Keratinocyte (primary cell): ENCODE measurements at regions not wholly inside any gene's neighbourhood (a gene's known extent, or its start where the extent isn't known, plus 50 kb on each side); places are given as distances from the start of the nearest gene placed in this dataset.

ENCODE experiments used
- DNase-seq: peaks from one replicate; pipeline ENCODE4 v3.0.0-alpha.2; 2011; ENCODE audit warnings: low read depth, missing footprints, low spot score
- FAIRE-seq: peaks from 2 replicates; lab custom pipeline; 2011; peaks lifted over from hg19 to GRCh38; lab: Jason Lieb, UNC
- H2AFZ ChIP-seq: 2 replicates; pipeline ENCODE4 v1.6.0; 2012; ENCODE audit warnings: low read length, control low read depth, inconsistent platforms; ENCODE audit not compliant: control insufficient read depth
- H3K27ac ChIP-seq: 2 replicates; pipeline ENCODE4 v1.5.1; 2011; ENCODE audit warnings: low read length; ENCODE audit not compliant: control insufficient read depth, insufficient read depth
- H3K27me3 ChIP-seq: 3 replicates; pipeline ENCODE4 v1.6.0; 2011; ENCODE audit warnings: low read length; ENCODE audit not compliant: control insufficient read depth, insufficient read depth; ENCODE audit errors: extremely low read depth
- H3K36me3 ChIP-seq, 2 experiments: 2 replicates in 1 of 2; 3 replicates in 1 of 2; pipeline ENCODE4 v1.5.1; 2011; ENCODE audit warnings: low read length in 2 of 2, mild to moderate bottlenecking in 1 of 2; ENCODE audit not compliant: control insufficient read depth in 2 of 2, insufficient read depth in 2 of 2; ENCODE audit errors: extremely low read depth in 1 of 2
- H3K4me1 ChIP-seq: 3 replicates; pipeline ENCODE4 v1.5.1; 2011; ENCODE audit warnings: low read length; ENCODE audit not compliant: control insufficient read depth, insufficient read depth; ENCODE audit errors: extremely low read depth
- H3K4me2 ChIP-seq: 3 replicates; pipeline ENCODE4 v1.6.0; 2011; ENCODE audit warnings: low read depth, low read length; ENCODE audit not compliant: control insufficient read depth, insufficient read depth; ENCODE audit errors: extremely low read depth
- H3K4me3 ChIP-seq, 3 experiments: fragments of 200-600 bp in 1 of 3; sonication (generic) in 1 of 3; 2 replicates in 2 of 3; 3 replicates in 1 of 3; pipeline ENCODE4 v1.5.1; 2011 to 2016; ENCODE audit warnings: low read length in 3 of 3, mild to moderate bottlenecking in 3 of 3, control low read depth in 2 of 3, inconsistent platforms in 1 of 3, low read depth in 1 of 3, mixed read lengths in 1 of 3, mixed run types in 1 of 3, moderate library complexity in 1 of 3; ENCODE audit not compliant: control insufficient read depth in 2 of 3, insufficient read depth in 2 of 3; ENCODE audit errors: extremely low read depth in 1 of 3
- H3K79me2 ChIP-seq: 2 replicates; pipeline ENCODE4 v1.6.0; 2012; ENCODE audit warnings: low read length; ENCODE audit not compliant: control insufficient read depth, insufficient read depth
- H3K9ac ChIP-seq: 3 replicates; pipeline ENCODE4 v1.6.0; 2011; ENCODE audit warnings: low read length; ENCODE audit not compliant: control insufficient read depth, insufficient read depth; ENCODE audit errors: extremely low read depth
- H3K9me1 ChIP-seq: 3 replicates; pipeline ENCODE4 v1.6.0; 2011; ENCODE audit warnings: low read length; ENCODE audit not compliant: control insufficient read depth, insufficient read depth; ENCODE audit errors: extremely low read depth
- H3K9me3 ChIP-seq: 2 replicates; pipeline ENCODE4 v1.5.1; 2012; ENCODE audit warnings: low read depth, low read length; ENCODE audit not compliant: control insufficient read depth
- H4K20me1 ChIP-seq: 3 replicates; pipeline ENCODE4 v1.6.0; 2011; ENCODE audit warnings: low read length; ENCODE audit not compliant: control insufficient read depth, insufficient read depth; ENCODE audit errors: extremely low read depth
- CTCF ChIP-seq, 3 experiments: IDR thresholded peaks in 1 of 3; conservative IDR thresholded peaks in 1 of 3; optimal IDR thresholded peaks in 1 of 3; 2 replicates in 2 of 3; 3 replicates in 1 of 3; pipeline versions ENCODE3 to v1.5.1; 2011; ENCODE audit warnings: low read length in 3 of 3, mild to moderate bottlenecking in 3 of 3, moderate library complexity in 2 of 3, control low read depth in 1 of 3, inconsistent platforms in 1 of 3; ENCODE audit not compliant: insufficient read depth in 2 of 3; ENCODE audit errors: extremely low read depth in 1 of 3
- EZH2 ChIP-seq: IDR thresholded peaks from one replicate; pipeline ENCODE4 v1.6.1; 2012; ENCODE audit warnings: inconsistent platforms, mild to moderate bottlenecking, low read length, moderate library complexity
- dilution Hi-C: fragments of 300-500 bp; cut with MboI; formaldehyde crosslinking; loops from one replicate; pipeline ENCODE4 v1.7.0; 2020; ENCODE audit warnings: low sequenced_read_pairs; ENCODE audit not compliant: extremely low pct_ligation_motif_present

- H3K9ac ChIP-seq: no peak overlapping the region
- H3K27ac ChIP-seq: no peak overlapping the region
- DNase-seq: no peak
- H3K79me2 ChIP-seq: no peaks in the 10 kb centered on the region
- TF ChIP-seq EZH2: no peak
- TF ChIP-seq CTCF (optimal IDR thresholded peaks at IDR 0.05 in 1 of 3, IDR thresholded peaks at IDR 0.05 in 1 of 3, conservative IDR thresholded peaks at IDR 0.05 in 1 of 3; ENCODE audit: extremely low read depth in 1 of 3, insufficient read depth in 2 of 3, low read length in 3 of 3): no peak
- H3K27me3 ChIP-seq: no peaks in the 10 kb centered on the region
- H3K4me2 ChIP-seq: no peak overlapping the region
- no peaks in the 10 kb centered on the region for H3K4me1 ChIP-seq
- no peak overlapping the region for H2AFZ ChIP-seq
- H4K20me1 ChIP-seq: no peaks in the 10 kb centered on the region
- no peaks in the 10 kb centered on the region for H3K36me3 ChIP-seq
- dilution Hi-C loops: no loop called here
- no peak for FAIRE-seq
- H3K4me3 ChIP-seq: no peak overlapping the region
- H3K9me3 ChIP-seq: no peaks in the 10 kb centered on the region
- H3K9me1 ChIP-seq: no peaks in the 10 kb centered on the region
Measured at GRCh38 chr2:138307099-138307498, 194.5 kb upstream of the SPOPL start.

- Histone ChIP-seq H3K9me1 (no peaks in the 10 kb centered on the region), H3K27me3 (no peaks in the 10 kb centered on the region), H3K79me2 (no peaks in the 10 kb centered on the region), H2AFZ (no peak overlapping the region), H3K4me2 (no peak overlapping the region), H3K9me3 (no peaks in the 10 kb centered on the region), H3K9ac (no peak overlapping the region), H3K36me3 (no peaks in the 10 kb centered on the region), H3K4me3 (no peak overlapping the region), H3K27ac (no peak overlapping the region), H4K20me1 (no peaks in the 10 kb centered on the region), H3K4me1 (no peaks in the 10 kb centered on the region)
- TF ChIP-seq EZH2: no peak
- TF ChIP-seq CTCF (optimal IDR thresholded peaks at IDR 0.05 in 1 of 3, IDR thresholded peaks at IDR 0.05 in 1 of 3, conservative IDR thresholded peaks at IDR 0.05 in 1 of 3; ENCODE audit: extremely low read depth in 1 of 3, insufficient read depth in 2 of 3, low read length in 3 of 3): no peak
- dilution Hi-C loops: no loop called here
- FAIRE-seq: no peak
- no peak for DNase-seq
Measured at GRCh38 chr2:138309760-138310159, 191.8 kb upstream of the SPOPL start.
